K562 (cell line): ENCODE measurements at regions not wholly inside any gene's neighbourhood (a gene's known extent, or its start where the extent isn't known, plus 50 kb on each side); places are given as distances from the start of the nearest gene placed in this dataset.

Source experiments
- ATAC-seq: fragments of 200-7000 bp; cut with Tn5 transposase; 3 replicates; pipeline ENCODE4 v1.9.1; 2020; ENCODE audit warnings: moderate library complexity
- BruUV-seq: library from RNA; stranded (reverse); fragments of 400-500 nt; replicated peaks from 2 replicates; lab custom pipeline; 2021; lab: Mats Ljungman, UMichigan
- CTCF ChIA-PET: fragments of 300-600 bp; formaldehyde crosslinking; extraction: SDS; loops from one replicate; lab custom pipeline; 2021; ENCODE audit warnings: low intra/inter-chr PET ratio; lab: Yijun Ruan, JAX
- POLR2A ChIA-PET: fragments of 300-600, 350-650 bp; sonication (Branson Sonifier 250); formaldehyde crosslinking; extraction: SDS; loops from one replicate; lab custom pipeline; 2021; ENCODE audit warnings: antibody characterized with exemption, inconsistent platforms; lab: Yijun Ruan, JAX
- DNase-seq, 4 experiments: peaks; one replicate each; pipeline versions ENCODE4 v3.0.0 to v3.0.0-alpha.2; 2011 to 2018; ENCODE audit warnings: low spot score in 3 of 4, mixed read lengths in 3 of 4; ENCODE audit errors: extremely low read depth in 1 of 4
- FAIRE-seq: peaks from 2 replicates; lab custom pipeline; 2011; peaks lifted over from hg19 to GRCh38; lab: Jason Lieb, UNC
- H2AFZ ChIP-seq: 2 replicates; pipeline ENCODE4 v1.6.0; 2011; ENCODE audit warnings: low read depth, low read length, control low read depth, inconsistent platforms
- H3K27ac ChIP-seq: fragments of 200-600 bp; 3 replicates; pipeline ENCODE4 v1.8.0; 2011; ENCODE audit warnings: low read depth, mild to moderate bottlenecking, control low read depth, inconsistent platforms, low read length, moderate library complexity, mixed read lengths; ENCODE audit errors: extremely low read depth
- H3K27me3 ChIP-seq, 2 experiments: fragments of 300-600 bp in 1 of 2; 2 replicates in 1 of 2; 3 replicates in 1 of 2; pipeline versions ENCODE4 v1.6.0 to v1.8.0; 2011; ENCODE audit warnings: inconsistent platforms in 2 of 2, low read length in 2 of 2, mild to moderate bottlenecking in 1 of 2, mixed read lengths in 1 of 2, moderate library complexity in 1 of 2; ENCODE audit not compliant: control insufficient read depth in 2 of 2, insufficient read depth in 2 of 2
- H3K36me3 ChIP-seq: fragments of 300-600 bp; 3 replicates; pipeline ENCODE4 v1.8.0; 2011; ENCODE audit warnings: mild to moderate bottlenecking, low read length, inconsistent platforms; ENCODE audit not compliant: control insufficient read depth, insufficient read depth
- H3K4me1 ChIP-seq, 2 experiments: fragments of 200-600 bp in 1 of 2; replicated peaks in 1 of 2; 2 replicates in 1 of 2; 3 replicates in 1 of 2; pipeline versions ENCODE4 v1.5.1 to v1.8.0; 2011; ENCODE audit warnings: inconsistent platforms in 2 of 2, low read length in 2 of 2, mild to moderate bottlenecking in 1 of 2, mixed read lengths in 1 of 2, moderate library complexity in 1 of 2; ENCODE audit not compliant: control insufficient read depth in 2 of 2, insufficient read depth in 2 of 2
- H3K4me2 ChIP-seq: 2 replicates; pipeline ENCODE4 v1.6.1; 2011; ENCODE audit warnings: low read length, control low read depth, inconsistent platforms, mixed read lengths; ENCODE audit not compliant: insufficient read depth
- H3K4me3 ChIP-seq: fragments of 200-600 bp; sonication (generic), shearing (Covaris generic); 2 replicates; pipeline ENCODE4 v1.5.1; 2016; ENCODE audit warnings: control low read depth, inconsistent platforms
- H3K79me2 ChIP-seq: fragments of 200-600 bp; 3 replicates; pipeline ENCODE4 v1.8.0; 2011; ENCODE audit warnings: low read length, inconsistent platforms; ENCODE audit not compliant: control insufficient read depth, insufficient read depth
- H3K9ac ChIP-seq, 2 experiments: 2 replicates each; pipeline versions ENCODE4 v1.6.0 to v1.6.1; 2011; ENCODE audit warnings: low read depth in 2 of 2, low read length in 2 of 2, control low read depth in 1 of 2, inconsistent platforms in 1 of 2, mild to moderate bottlenecking in 1 of 2, mixed read lengths in 1 of 2; ENCODE audit not compliant: insufficient read depth in 1 of 2
- H3K9me1 ChIP-seq: one replicate; pipeline ENCODE4 v1.6.0; 2011; ENCODE audit warnings: inconsistent platforms, mild to moderate bottlenecking, low read length, moderate library complexity; ENCODE audit not compliant: control insufficient read depth, insufficient read depth
- H3K9me3 ChIP-seq: replicated peaks from 2 replicates; pipeline ENCODE4 v1.5.1; 2011; ENCODE audit warnings: low read depth, low read length, inconsistent platforms; ENCODE audit not compliant: control insufficient read depth, insufficient read depth
- H4K20me1 ChIP-seq: replicated peaks from 2 replicates; pipeline ENCODE4 v1.6.1; 2011; ENCODE audit warnings: low read length, inconsistent platforms, mixed read lengths; ENCODE audit not compliant: control insufficient read depth, insufficient read depth
- AFF1 ChIP-seq, 2 experiments: fragments of 450-650 bp; IDR thresholded peaks; 2 replicates each; pipeline ENCODE4 v1.6.1; 2018; ENCODE audit warnings: mild to moderate bottlenecking in 2 of 2, low read depth in 1 of 2; ENCODE audit not compliant: partially characterized antibody in 2 of 2
- ARID3A ChIP-seq: IDR thresholded peaks from 2 replicates; pipeline ENCODE4 v1.6.1; 2012; ENCODE audit warnings: low read depth, low read length, improper control_type of control experiment, borderline replicate concordance
- HMG20B ChIP-seq: fragments of 250-450 bp; sonication (Bioruptor Pico); IDR thresholded peaks from 2 replicates; pipeline ENCODE4 v1.5.0; 2021; ENCODE audit warnings: mild to moderate bottlenecking
- MCM2 ChIP-seq: fragments of 450-650 bp; IDR thresholded peaks from 2 replicates; pipeline ENCODE4 v1.6.1; 2017; ENCODE audit warnings: low read depth, mild to moderate bottlenecking
- SRSF9 ChIP-seq: fragments of 200-400 bp; formaldehyde crosslinking; IDR thresholded peaks from 2 replicates; pipeline ENCODE4 v1.6.1; 2017; ENCODE audit warnings: low read depth, low read length, borderline replicate concordance
- TCFL5 ChIP-seq: fragments of 250-450 bp; sonication (Bioruptor Pico); conservative IDR thresholded peaks from 2 replicates; pipeline ENCODE4 v1.6.1; 2021; ENCODE audit warnings: mild to moderate bottlenecking, moderate library complexity, matching md5 sums
- TEAD1 ChIP-seq, 2 experiments: fragments of 450-650 bp in 1 of 2; sonication (generic) in 1 of 2; formaldehyde crosslinking; IDR thresholded peaks; 2 replicates each; pipeline versions ENCODE4 v1.4.0 to v1.8.0; 2020 to 2022; ENCODE audit warnings: mild to moderate bottlenecking in 2 of 2, missing genetic modification reagents in 1 of 2
- ZNF175 ChIP-seq: fragments of 200-800 bp; sonication (Bioruptor generic); IDR thresholded peaks from 2 replicates; pipeline ENCODE4 v1.6.1; 2016; ENCODE audit warnings: low read depth, mild to moderate bottlenecking, missing genetic modification characterization, missing compliant biosample characterization
- ZNF232 ChIP-seq: sonication (generic); formaldehyde crosslinking; IDR thresholded peaks from 2 replicates; pipeline ENCODE4 v1.8.0; 2022; ENCODE audit warnings: mild to moderate bottlenecking, missing genetic modification reagents
- ZNF589 ChIP-seq: fragments of 200-800 bp; sonication (Bioruptor generic); IDR thresholded peaks from 2 replicates; pipeline ENCODE4 v1.6.1; 2016; ENCODE audit warnings: low read depth, missing genetic modification characterization, missing compliant biosample characterization
- ZNF77 ChIP-seq: fragments of 250-450 bp; sonication (Bioruptor Pico); IDR thresholded peaks from 2 replicates; pipeline ENCODE4 v1.5.0; 2020
- WGBS: fragments of 100-300 bp; shearing (Covaris generic); methylation state at CpG from one replicate; pipeline ENCODE4 v1.1.6; 2016; ENCODE audit warnings: low coverage, mixed read lengths; ENCODE audit not compliant: insufficient coverage; ENCODE audit errors: missing lambda C conversion rate; 5-methylcytosine and 5-hydroxymethylcytosine counted together
- in situ Hi-C: fragments of 300-500 bp; cut with MboI; formaldehyde crosslinking; loops from 4 replicates; pipeline ENCODE4 v1.15.0; 2018; ENCODE audit warnings: inconsistent platforms, mixed read lengths
- intact Hi-C: fragments of 100-400 bp; cut with micrococcal nuclease; formaldehyde crosslinking; loops from 2 replicates; pipeline ENCODE4 v1.14.2; 2022

- H3K79me2 ChIP-seq, result no peaks in the 10 kb centered on the region
- ChIA-PET POLR2A (no interaction called here), CTCF (no interaction called here)
- H3K4me2 ChIP-seq, result no peak overlapping the region
- intact Hi-C loops, result no loop called here
- ATAC-seq (no peak), DNase-seq (no peak), FAIRE-seq (no peak)
- H3K9me3 ChIP-seq, result no peaks in the 10 kb centered on the region
- BruUV-seq, result no TSS peak
- H3K4me1 ChIP-seq, result no peaks in the 10 kb centered on the region
- H3K4me3 ChIP-seq, result no peak overlapping the region
- no peak overlapping the region for H3K9ac ChIP-seq
- TF ChIP-seq TCFL5 (CRISPR knock-in tag) (no peak), TEAD1 (CRISPR knock-in tag; IDR thresholded peaks at IDR 0.05) (no peak), ZNF232 (CRISPR knock-in tag) (no peak), ARID3A (no peak), ZNF77 (CRISPR knock-in tag) (no peak)
- WGBS, result 7% methylated on average over 7 of the region's 7 CpGs
- no peaks in the 10 kb centered on the region for H4K20me1 ChIP-seq
- no peaks in the 10 kb centered on the region for H3K9me1 ChIP-seq
- H3K36me3 ChIP-seq, result no peaks in the 10 kb centered on the region
- in situ Hi-C loops, result no loop called here
- H2AFZ ChIP-seq, result no peak overlapping the region
- H3K27ac ChIP-seq, result no peak overlapping the region
- H3K27me3 ChIP-seq, result no peaks in the 10 kb centered on the region
Measured at GRCh38 chr13:79034341-79034740, 371.7 kb downstream of the RBM26 start.

GRCh38 chr13:79030513-79030912 is 371.6 kb upstream of the OBI1 start:
- Histone ChIP-seq H3K27ac (no peak overlapping the region), H4K20me1 (no peaks in the 10 kb centered on the region), H3K4me2 (no peak overlapping the region), H2AFZ (no peak overlapping the region), H3K9ac (no peak overlapping the region), H3K4me1 (no peaks in the 10 kb centered on the region), H3K79me2 (no peaks in the 10 kb centered on the region), H3K27me3 (no peaks in the 10 kb centered on the region), H3K9me1 (no peaks in the 10 kb centered on the region), H3K9me3 (no peaks in the 10 kb centered on the region), H3K4me3 (no peak overlapping the region), H3K36me3 (no peaks in the 10 kb centered on the region)
- DNase-seq, result no peak
- no TSS peak for BruUV-seq
- intact Hi-C loops, result no loop called here
- POLR2A ChIA-PET, result no interaction called here
- in situ Hi-C loops, result no loop called here
- no peak for ATAC-seq
- FAIRE-seq, result no peak
- WGBS, result 4% methylated on average over 2 of the region's 2 CpGs
- CTCF ChIA-PET, result no interaction called here
- TF ChIP-seq MCM2 (no peak), SRSF9 (no peak), ZNF589 (no peak), ZNF175 (CRISPR knock-in tag) (no peak), AFF1 (IDR thresholded peaks at IDR 0.05; ENCODE audit: low read depth in 1 of 2, partially characterized antibody in 2 of 2) (no peak), HMG20B (CRISPR knock-in tag) (no peak)
